Peyer's patch (tissue), 4 donors: ENCODE measurements at regions not wholly inside any gene's neighbourhood (a gene's known extent, or its start where the extent isn't known, plus 50 kb on each side); places are given as distances from the start of the nearest gene placed in this dataset.

ENCODE experiments used
- DNase-seq, 3 donors: peaks; one replicate each; pipeline ENCODE4 v3.0.0-alpha.2; 2017 to 2019
- H3K27ac ChIP-seq, 4 donors: fragments of 200-600 bp; sonication (generic); one replicate each; pipeline ENCODE4 v1.5.1; 2016 to 2019
- H3K27me3 ChIP-seq, 2 donors: fragments of 200-600 bp; sonication (generic); one replicate each; pipeline ENCODE4 v1.5.1; 2019
- H3K36me3 ChIP-seq, 3 donors: fragments of 200-600 bp; sonication (generic); one replicate each; pipeline ENCODE4 v1.5.1; 2016 to 2019
- H3K4me1 ChIP-seq, 4 donors: fragments of 200-600 bp; sonication (generic); one replicate each; pipeline ENCODE4 v1.5.1; 2016 to 2019
- H3K4me3 ChIP-seq, 4 donors: fragments of 200-600 bp; sonication (generic); 1 replicate in 3 of 4; 2 replicates in 1 of 4; pipeline ENCODE4 v1.5.1; 2016 to 2019; ENCODE audit warnings: mild to moderate bottlenecking in 1 of 4
- H3K9me3 ChIP-seq, 4 donors: fragments of 200-600 bp; sonication (generic); one replicate each; pipeline ENCODE4 v1.5.1; 2016 to 2019; ENCODE audit warnings: mild to moderate bottlenecking in 1 of 4
- POLR2A ChIP-seq, 2 donors: fragments of 450-650 bp; IDR thresholded peaks; one replicate each; pipeline ENCODE4 v1.5.1; 2017; ENCODE audit warnings: antibody characterized with exemption in 2 of 2, mild to moderate bottlenecking in 2 of 2, moderate library complexity in 2 of 2
- TF ChIP-seq, protein P1 (sequence below), 6 experiments: fragments of 450-650 bp in 4 of 6; fragments of 200-600 bp in 2 of 6; sonication (generic) in 1 of 6; IDR thresholded peaks; one replicate each; pipeline ENCODE4 v1.5.1; 2017 to 2019; ENCODE audit warnings: antibody characterized with exemption in 6 of 6, mild to moderate bottlenecking in 3 of 6, moderate library complexity in 1 of 6

DNA sequence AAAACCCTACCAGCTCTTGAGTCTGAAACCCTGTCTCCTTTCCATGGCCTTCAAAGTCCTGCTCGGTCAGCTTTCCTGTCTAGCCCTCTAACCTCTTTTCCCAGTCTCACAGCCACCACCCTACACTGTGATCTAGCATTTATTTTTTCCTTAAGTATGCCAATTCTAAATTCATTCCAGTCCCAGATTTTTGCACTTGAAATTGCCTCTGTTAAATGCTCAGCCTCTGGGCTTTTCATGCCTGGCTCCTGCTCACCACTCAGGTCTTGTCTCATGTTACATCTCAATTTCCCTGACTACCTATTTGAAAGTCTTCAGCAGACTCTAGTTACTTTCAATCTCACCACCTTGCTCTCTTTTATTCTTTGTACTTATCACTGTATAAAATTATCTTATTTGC, 176.2 kb downstream of the ADGRL4 start:
- H3K36me3 ChIP-seq: no peaks in the 10 kb centered on the region
- DNase-seq: no peak
- no peaks in the 10 kb centered on the region for H3K9me3 ChIP-seq
- no peaks in the 10 kb centered on the region for H3K27me3 ChIP-seq
- no peak overlapping the region for H3K27ac ChIP-seq
- no peak for TF ChIP-seq POLR2A (IDR thresholded peaks at IDR 0.05)
- TF ChIP-seq, protein P1, sequence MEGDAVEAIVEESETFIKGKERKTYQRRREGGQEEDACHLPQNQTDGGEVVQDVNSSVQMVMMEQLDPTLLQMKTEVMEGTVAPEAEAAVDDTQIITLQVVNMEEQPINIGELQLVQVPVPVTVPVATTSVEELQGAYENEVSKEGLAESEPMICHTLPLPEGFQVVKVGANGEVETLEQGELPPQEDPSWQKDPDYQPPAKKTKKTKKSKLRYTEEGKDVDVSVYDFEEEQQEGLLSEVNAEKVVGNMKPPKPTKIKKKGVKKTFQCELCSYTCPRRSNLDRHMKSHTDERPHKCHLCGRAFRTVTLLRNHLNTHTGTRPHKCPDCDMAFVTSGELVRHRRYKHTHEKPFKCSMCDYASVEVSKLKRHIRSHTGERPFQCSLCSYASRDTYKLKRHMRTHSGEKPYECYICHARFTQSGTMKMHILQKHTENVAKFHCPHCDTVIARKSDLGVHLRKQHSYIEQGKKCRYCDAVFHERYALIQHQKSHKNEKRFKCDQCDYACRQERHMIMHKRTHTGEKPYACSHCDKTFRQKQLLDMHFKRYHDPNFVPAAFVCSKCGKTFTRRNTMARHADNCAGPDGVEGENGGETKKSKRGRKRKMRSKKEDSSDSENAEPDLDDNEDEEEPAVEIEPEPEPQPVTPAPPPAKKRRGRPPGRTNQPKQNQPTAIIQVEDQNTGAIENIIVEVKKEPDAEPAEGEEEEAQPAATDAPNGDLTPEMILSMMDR (IDR thresholded peaks at IDR 0.05): no peak
- H3K4me1 ChIP-seq: no peaks in the 10 kb centered on the region
- H3K4me3 ChIP-seq: no peak overlapping the region

DNA sequence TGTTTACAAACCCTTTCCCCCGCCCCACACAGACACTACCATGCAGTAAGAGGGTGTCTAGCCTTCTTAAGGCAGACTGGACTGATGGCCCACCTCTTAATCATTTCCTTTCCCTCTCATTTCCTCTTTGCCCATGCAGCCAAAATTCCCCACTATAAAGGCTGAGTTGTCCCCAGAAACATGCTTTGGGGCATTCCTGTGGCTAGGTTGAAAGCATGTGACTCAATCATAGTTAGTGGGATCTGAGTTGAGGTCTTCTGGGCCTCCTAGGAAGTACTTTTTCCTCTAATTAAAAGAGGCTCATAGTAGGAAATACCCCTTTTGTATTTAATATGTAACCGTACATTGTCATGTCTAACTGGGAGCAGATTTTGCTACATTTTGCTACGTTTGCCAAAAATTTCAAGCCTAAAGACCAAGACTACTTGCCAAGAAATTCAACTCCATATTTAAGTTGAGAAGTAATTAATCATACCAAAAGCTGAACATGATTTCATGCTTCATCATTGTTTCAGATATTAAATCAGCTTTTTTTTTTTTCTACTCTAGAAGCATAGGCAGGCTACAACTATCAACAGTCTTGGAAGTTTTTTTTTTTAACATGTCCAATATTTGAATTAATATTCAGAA, 174.7 kb downstream of the ADGRL4 start:
- no peaks in the 10 kb centered on the region for H3K36me3 ChIP-seq
- H3K27ac ChIP-seq: no peak overlapping the region
- H3K4me1 ChIP-seq: no peaks in the 10 kb centered on the region
- H3K9me3 ChIP-seq: no peaks in the 10 kb centered on the region
- no peak for TF ChIP-seq POLR2A (IDR thresholded peaks at IDR 0.05)
- TF ChIP-seq, protein P1 (IDR thresholded peaks at IDR 0.05): no peak
- no peak overlapping the region for H3K4me3 ChIP-seq
- no peaks in the 10 kb centered on the region for H3K27me3 ChIP-seq
- DNase-seq: no peak

DNA sequence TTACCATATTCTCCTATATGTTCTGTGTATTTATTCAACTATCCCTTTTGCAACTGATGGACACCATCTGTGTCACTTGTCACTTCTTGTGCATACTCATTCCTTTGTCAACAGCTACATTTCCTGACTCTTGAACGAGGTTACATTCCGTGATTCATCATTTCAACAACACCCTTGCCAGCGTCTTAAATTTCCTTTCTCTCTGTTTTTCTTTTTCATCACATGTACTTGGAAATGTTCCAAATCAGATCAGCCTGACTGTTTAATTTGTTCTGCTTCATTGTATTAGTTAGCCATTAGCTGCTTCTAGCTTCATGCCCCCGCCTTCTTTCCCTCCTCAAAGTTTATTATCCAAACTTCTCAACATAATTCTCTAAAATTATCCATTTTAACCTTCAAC, 173.0 kb downstream of the ADGRL4 start:
- Histone ChIP-seq H3K27me3 (no peaks in the 10 kb centered on the region), H3K4me3 (no peak overlapping the region)
- TF ChIP-seq, protein P1 (IDR thresholded peaks at IDR 0.05): no peak
- no peak for TF ChIP-seq POLR2A (IDR thresholded peaks at IDR 0.05)

DNA sequence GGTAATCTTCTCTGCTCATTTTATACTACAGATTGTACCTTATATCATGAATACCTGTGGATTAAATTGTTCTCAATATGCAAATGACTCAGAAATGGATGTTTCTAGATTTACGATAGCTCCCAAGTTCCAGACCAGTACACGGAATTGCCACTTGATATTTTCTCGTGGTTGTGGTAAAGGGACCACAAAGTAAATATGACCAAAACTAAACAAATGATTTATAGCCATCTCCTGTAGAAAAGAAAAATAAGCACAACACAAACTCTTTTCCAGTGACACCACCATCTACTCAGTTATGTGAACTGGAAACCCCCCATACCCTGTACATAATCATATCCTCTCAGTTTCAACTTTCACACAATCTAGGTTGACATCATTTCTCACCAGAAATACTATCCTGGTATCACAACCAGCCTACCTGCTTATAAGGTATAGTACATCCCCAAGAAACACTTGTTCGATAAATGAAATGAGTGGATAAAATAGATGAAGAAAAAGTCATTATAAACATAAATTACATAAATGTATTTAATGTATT, 172.3 kb downstream of the ADGRL4 start:
- no peak for DNase-seq
- Histone ChIP-seq H3K27ac (no peak overlapping the region), H3K36me3 (no peaks in the 10 kb centered on the region), H3K4me1 (no peaks in the 10 kb centered on the region), H3K27me3 (no peaks in the 10 kb centered on the region), H3K4me3 (no peak overlapping the region), H3K9me3 (no peaks in the 10 kb centered on the region)
- TF ChIP-seq, protein P1 (IDR thresholded peaks at IDR 0.05): no peak
- TF ChIP-seq POLR2A (IDR thresholded peaks at IDR 0.05): no peak

More for the DNA sequence above, 173.0 kb downstream of the ADGRL4 start:
- no peaks in the 10 kb centered on the region for H3K9me3 ChIP-seq
- no peaks in the 10 kb centered on the region for H3K36me3 ChIP-seq
- DNase-seq: no peak
- no peak overlapping the region for H3K27ac ChIP-seq
- no peaks in the 10 kb centered on the region for H3K4me1 ChIP-seq

DNA sequence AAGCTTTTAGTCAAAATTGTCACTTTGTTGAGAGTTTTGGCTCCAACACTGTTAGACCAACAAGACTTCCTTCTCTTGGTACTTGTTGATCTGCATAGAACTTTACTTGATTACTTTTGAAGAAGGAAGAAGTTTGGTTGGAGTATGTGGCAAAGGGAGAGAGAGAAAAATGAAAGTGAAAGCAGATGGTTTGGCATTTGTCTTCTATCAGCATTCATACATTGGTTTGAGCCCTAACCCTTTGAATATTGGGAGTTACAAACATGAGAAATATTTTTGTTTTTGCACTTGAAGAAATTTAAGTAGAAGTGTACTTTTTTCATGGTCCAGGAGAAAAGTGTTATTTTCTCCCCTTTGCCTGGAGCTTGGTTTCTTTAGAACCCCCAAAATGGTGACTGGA, 169.8 kb downstream of the ADGRL4 start:
- no peak for DNase-seq
- Histone ChIP-seq H3K4me3 (no peak overlapping the region), H3K36me3 (no peaks in the 10 kb centered on the region), H3K9me3 (no peaks in the 10 kb centered on the region), H3K4me1 (no peaks in the 10 kb centered on the region), H3K27ac (no peak overlapping the region), H3K27me3 (no peaks in the 10 kb centered on the region)
- TF ChIP-seq, protein P1 (IDR thresholded peaks at IDR 0.05): no peak
- no peak for TF ChIP-seq POLR2A (IDR thresholded peaks at IDR 0.05)
